ENCODE measurements at regions not wholly inside any gene's neighbourhood (a gene's known extent, or its start where the extent isn't known, plus 50 kb on each side); places are given as distances from the start of the nearest gene placed in this dataset.

DNA sequence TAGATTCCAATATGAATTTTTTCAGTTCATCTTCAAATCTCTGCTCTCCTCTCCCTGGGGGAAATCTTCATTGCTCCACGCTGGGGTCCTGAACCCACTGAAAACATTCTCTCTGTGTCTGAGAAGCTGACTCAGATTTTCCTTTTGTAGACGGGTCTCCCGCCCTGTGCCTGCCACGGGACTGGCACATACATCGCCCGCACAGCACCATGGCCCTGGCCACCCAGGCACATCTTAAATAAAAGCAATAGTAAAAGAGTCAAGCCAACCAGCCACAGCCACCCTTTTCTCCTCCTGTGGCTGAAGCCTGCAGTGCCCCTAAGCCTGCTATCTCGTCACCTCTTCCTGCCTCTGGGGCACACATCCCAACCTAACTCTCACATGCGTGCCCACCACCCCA is 301.2 kb downstream of the ZNF536 start:
- peaks cover 10% of the 10 kb centered on the region for H3K27me3 ChIP-seq
- no peak for DNase-seq (ENCODE audit: low spot score)
- no peaks in the 10 kb centered on the region for H3K4me1 ChIP-seq (ENCODE audit: insufficient read depth)
- H3K79me2 ChIP-seq, result no peaks in the 10 kb centered on the region
- H3K9me3 ChIP-seq (ENCODE audit: low read depth), result no peaks in the 10 kb centered on the region
- no peak overlapping the region for H3K27ac ChIP-seq
- no peak overlapping the region for H3K4me3 ChIP-seq
- no peak for TF ChIP-seq EZH2 (IDR thresholded peaks at IDR 0.05; ENCODE audit: borderline replicate concordance)
- no peak for TF ChIP-seq EZH2phosphoT487 (IDR thresholded peaks at IDR 0.05; ENCODE audit: low read depth, severe bottlenecking, unreplicated experiment)
- no peaks in the 10 kb centered on the region for H3K9me2 ChIP-seq (replicated peaks; ENCODE audit: insufficient read depth)
- no peaks in the 10 kb centered on the region for H3K36me3 ChIP-seq (replicated peaks; ENCODE audit: insufficient read depth, low read depth)
- no peaks in the 10 kb centered on the region for H4K20me1 ChIP-seq (ENCODE audit: insufficient read depth, poor library complexity, severe bottlenecking)
- H2AFZ ChIP-seq, result no peak overlapping the region
- 92% methylated on average over 8 of the region's 8 CpGs for WGBS (ENCODE audit: low lambda C conversion rate, missing lambda C conversion rate)
- no peak overlapping the region for H3K4me2 ChIP-seq

DNA sequence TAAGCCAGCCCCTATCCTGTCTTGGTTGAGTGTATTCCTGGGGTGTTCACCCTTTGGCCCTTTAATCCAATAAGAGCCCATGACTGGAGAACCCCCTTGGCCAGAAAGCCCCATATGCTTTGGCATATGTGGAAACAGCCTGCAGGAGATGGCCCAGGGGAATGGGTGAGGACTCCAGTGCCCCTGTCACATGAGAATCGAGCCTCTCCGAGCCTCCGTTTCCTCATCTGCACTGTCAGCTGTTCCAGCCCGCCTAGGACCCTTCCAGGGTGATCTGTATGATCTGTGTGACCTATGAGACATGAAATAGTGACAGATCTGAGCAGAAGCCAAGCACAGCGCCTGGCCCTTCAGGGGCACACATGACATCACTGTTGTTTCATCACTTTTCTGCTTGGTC is 300.7 kb downstream of the ZNF536 start:
- H3K36me3 ChIP-seq (replicated peaks; ENCODE audit: insufficient read depth, low read depth), result no peaks in the 10 kb centered on the region
- H3K27me3 ChIP-seq, result peaks cover 14% of the 10 kb centered on the region
- H3K4me3 ChIP-seq, result no peak overlapping the region
- no peaks in the 10 kb centered on the region for H3K9me3 ChIP-seq (ENCODE audit: low read depth)
- no peak overlapping the region for H3K4me2 ChIP-seq
- H4K20me1 ChIP-seq (ENCODE audit: insufficient read depth, poor library complexity, severe bottlenecking), result no peaks in the 10 kb centered on the region
- TF ChIP-seq EZH2 (IDR thresholded peaks at IDR 0.05; ENCODE audit: borderline replicate concordance) (no peak), EZH2phosphoT487 (IDR thresholded peaks at IDR 0.05; ENCODE audit: low read depth, severe bottlenecking, unreplicated experiment) (no peak)
- TF ChIP-seq, protein P1, sequence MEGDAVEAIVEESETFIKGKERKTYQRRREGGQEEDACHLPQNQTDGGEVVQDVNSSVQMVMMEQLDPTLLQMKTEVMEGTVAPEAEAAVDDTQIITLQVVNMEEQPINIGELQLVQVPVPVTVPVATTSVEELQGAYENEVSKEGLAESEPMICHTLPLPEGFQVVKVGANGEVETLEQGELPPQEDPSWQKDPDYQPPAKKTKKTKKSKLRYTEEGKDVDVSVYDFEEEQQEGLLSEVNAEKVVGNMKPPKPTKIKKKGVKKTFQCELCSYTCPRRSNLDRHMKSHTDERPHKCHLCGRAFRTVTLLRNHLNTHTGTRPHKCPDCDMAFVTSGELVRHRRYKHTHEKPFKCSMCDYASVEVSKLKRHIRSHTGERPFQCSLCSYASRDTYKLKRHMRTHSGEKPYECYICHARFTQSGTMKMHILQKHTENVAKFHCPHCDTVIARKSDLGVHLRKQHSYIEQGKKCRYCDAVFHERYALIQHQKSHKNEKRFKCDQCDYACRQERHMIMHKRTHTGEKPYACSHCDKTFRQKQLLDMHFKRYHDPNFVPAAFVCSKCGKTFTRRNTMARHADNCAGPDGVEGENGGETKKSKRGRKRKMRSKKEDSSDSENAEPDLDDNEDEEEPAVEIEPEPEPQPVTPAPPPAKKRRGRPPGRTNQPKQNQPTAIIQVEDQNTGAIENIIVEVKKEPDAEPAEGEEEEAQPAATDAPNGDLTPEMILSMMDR (IDR thresholded peaks at IDR 0.05; ENCODE audit: poor library complexity), result no peak
- DNase-seq (ENCODE audit: low spot score), result no peak
- H3K79me2 ChIP-seq, result no peaks in the 10 kb centered on the region
- H3K4me1 ChIP-seq (ENCODE audit: insufficient read depth), result no peaks in the 10 kb centered on the region
- 84% methylated on average over 5 of the region's 5 CpGs for WGBS (ENCODE audit: low lambda C conversion rate, missing lambda C conversion rate)
- H2AFZ ChIP-seq, result no peak overlapping the region
- no peaks in the 10 kb centered on the region for H3K9me2 ChIP-seq (replicated peaks; ENCODE audit: insufficient read depth)
- H3K27ac ChIP-seq, result no peak overlapping the region

DNA sequence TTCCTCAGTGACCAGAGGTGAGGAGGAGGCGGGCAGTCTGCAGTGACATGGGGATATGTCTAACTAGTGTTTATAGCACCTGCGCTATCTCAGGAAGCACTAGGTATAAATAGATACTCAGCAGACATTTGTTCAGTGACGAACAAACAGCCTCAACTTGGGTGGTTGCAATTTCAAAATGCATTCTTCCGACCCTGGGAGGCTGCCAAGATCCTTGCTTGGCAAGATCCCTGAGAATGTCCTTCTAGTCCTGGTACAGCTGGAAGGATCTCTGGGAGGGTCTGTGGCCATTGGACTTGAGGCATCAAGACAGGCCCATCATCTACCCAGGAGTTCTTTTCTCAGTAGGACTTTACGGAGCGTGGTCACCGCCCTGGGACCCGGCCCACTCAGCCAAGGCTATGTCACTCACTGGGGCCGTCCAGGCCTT is 299.5 kb downstream of the ZNF536 start:
- Histone ChIP-seq H3K9me2 (replicated peaks; ENCODE audit: insufficient read depth) (no peaks in the 10 kb centered on the region), H2AFZ (no peak overlapping the region), H3K4me3 (no peak overlapping the region), H3K9me3 (ENCODE audit: low read depth) (no peaks in the 10 kb centered on the region), H3K36me3 (replicated peaks; ENCODE audit: insufficient read depth, low read depth) (no peaks in the 10 kb centered on the region), H3K27me3 (peaks cover 15% of the 10 kb centered on the region), H3K4me1 (ENCODE audit: insufficient read depth) (no peaks in the 10 kb centered on the region), H3K79me2 (no peaks in the 10 kb centered on the region), H4K20me1 (ENCODE audit: insufficient read depth, poor library complexity, severe bottlenecking) (no peaks in the 10 kb centered on the region), H3K4me2 (no peak overlapping the region), H3K27ac (no peak overlapping the region)
- DNase-seq (ENCODE audit: low spot score), result no peak
- TF ChIP-seq EZH2phosphoT487 (IDR thresholded peaks at IDR 0.05; ENCODE audit: low read depth, severe bottlenecking, unreplicated experiment), result no peak
- no peak for TF ChIP-seq EZH2 (IDR thresholded peaks at IDR 0.05; ENCODE audit: borderline replicate concordance)
- TF ChIP-seq, protein P1 (IDR thresholded peaks at IDR 0.05; ENCODE audit: poor library complexity), result no peak
- WGBS (ENCODE audit: low lambda C conversion rate, missing lambda C conversion rate), result 85% methylated on average over 9 of the region's 9 CpGs

DNA sequence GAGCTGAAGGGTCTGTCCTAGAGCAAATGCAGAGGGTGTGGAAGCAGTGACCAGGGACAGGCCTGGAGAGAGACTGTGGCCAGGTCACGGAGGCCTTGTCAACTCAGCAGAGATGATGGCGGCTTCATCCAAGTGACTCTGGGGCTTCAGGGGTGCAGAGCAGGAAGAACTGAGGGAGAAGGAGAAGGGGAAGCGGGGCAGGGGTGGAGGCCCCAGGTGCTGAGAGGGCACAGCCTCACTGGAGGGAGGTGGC is 299.1 kb downstream of the ZNF536 start:
- peaks cover 15% of the 10 kb centered on the region for H3K27me3 ChIP-seq
- TF ChIP-seq EZH2phosphoT487 (IDR thresholded peaks at IDR 0.05; ENCODE audit: low read depth, severe bottlenecking, unreplicated experiment) (no peak), EZH2 (IDR thresholded peaks at IDR 0.05; ENCODE audit: borderline replicate concordance) (no peak)
- TF ChIP-seq, protein P1 (IDR thresholded peaks at IDR 0.05; ENCODE audit: poor library complexity), result no peak
- no peak overlapping the region for H3K4me3 ChIP-seq
- H4K20me1 ChIP-seq (ENCODE audit: insufficient read depth, poor library complexity, severe bottlenecking), result no peaks in the 10 kb centered on the region
- H3K36me3 ChIP-seq (replicated peaks; ENCODE audit: insufficient read depth, low read depth), result no peaks in the 10 kb centered on the region
- H3K4me2 ChIP-seq, result no peak overlapping the region
- no peaks in the 10 kb centered on the region for H3K4me1 ChIP-seq (ENCODE audit: insufficient read depth)
- whole genome bisulfite sequencing (ENCODE audit: low lambda C conversion rate, missing lambda C conversion rate), result 90% methylated on average over 3 of the region's 3 CpGs
- no peak overlapping the region for H2AFZ ChIP-seq
- no peak for DNase-seq (ENCODE audit: low spot score)
- no peak overlapping the region for H3K27ac ChIP-seq
- H3K9me2 ChIP-seq (replicated peaks; ENCODE audit: insufficient read depth), result no peaks in the 10 kb centered on the region
- no peaks in the 10 kb centered on the region for H3K79me2 ChIP-seq
- no peaks in the 10 kb centered on the region for H3K9me3 ChIP-seq (ENCODE audit: low read depth)

Data from hepatocyte (in vitro differentiated cells).